H1 (cell line): ENCODE measurements at regions not wholly inside any gene's neighbourhood (a gene's known extent, or its start where the extent isn't known, plus 50 kb on each side); places are given as distances from the start of the nearest gene placed in this dataset.

ENCODE experiments used
- ATF2 ChIP-seq: IDR thresholded peaks from 2 replicates; pipeline ENCODE4 v1.6.1; 2012; ENCODE audit warnings: low read length, inconsistent platforms
- CEBPB ChIP-seq: IDR thresholded peaks from 2 replicates; pipeline ENCODE4 v1.6.1; 2012; ENCODE audit warnings: low read depth, low read length
- CTCF ChIP-seq, 3 experiments: IDR thresholded peaks; 1 replicate in 2 of 3; 2 replicates in 1 of 3; pipeline versions ENCODE4 v1.5.1 to v1.6.1; 2011; ENCODE audit warnings: low read length in 3 of 3, mild to moderate bottlenecking in 3 of 3, inconsistent platforms in 2 of 3, low read depth in 1 of 3, moderate library complexity in 1 of 3; ENCODE audit not compliant: insufficient read depth in 1 of 3; ENCODE audit errors: control extremely low read depth in 1 of 3
- EP300 ChIP-seq, 2 experiments: IDR thresholded peaks; 1 replicate in 1 of 2; 2 replicates in 1 of 2; pipeline ENCODE4 v1.6.1; 2011 to 2012; ENCODE audit warnings: low read depth in 2 of 2, low read length in 2 of 2, mild to moderate bottlenecking in 2 of 2, borderline replicate concordance in 1 of 2, inconsistent platforms in 1 of 2, moderate library complexity in 1 of 2
- NRF1 ChIP-seq: IDR thresholded peaks from 2 replicates; pipeline ENCODE4 v1.6.1; 2011; ENCODE audit warnings: mild to moderate bottlenecking, low read depth, low read length, improper control_type of control experiment
- POLR2A ChIP-seq, 2 experiments: IDR thresholded peaks; 1 replicate in 1 of 2; 2 replicates in 1 of 2; pipeline ENCODE4 v1.6.1; 2011; ENCODE audit warnings: low read depth in 2 of 2, low read length in 2 of 2, mild to moderate bottlenecking in 2 of 2; ENCODE audit errors: control extremely low read depth in 1 of 2
- POLR2AphosphoS5 ChIP-seq: IDR thresholded peaks from 2 replicates; pipeline ENCODE4 v1.6.1; 2011; ENCODE audit warnings: low read depth, low read length
- RXRA ChIP-seq: IDR thresholded peaks from 2 replicates; pipeline ENCODE4 v1.6.1; 2011; ENCODE audit warnings: low read depth, mild to moderate bottlenecking, low read length, moderate library complexity; ENCODE audit not compliant: insufficient read depth
- TAF1 ChIP-seq: IDR thresholded peaks from 2 replicates; pipeline ENCODE4 v1.6.1; 2011; ENCODE audit warnings: mild to moderate bottlenecking, low read depth, low read length
- TEAD4 ChIP-seq: IDR thresholded peaks from 2 replicates; pipeline ENCODE4 v1.6.1; 2012; ENCODE audit warnings: low read depth, low read length, inconsistent platforms, mixed read lengths
- USF2 ChIP-seq: IDR thresholded peaks from 2 replicates; pipeline ENCODE4 v1.6.1; 2011; ENCODE audit warnings: low read length, improper control_type of control experiment

GRCh38 chr2:139609109-139609508, 828.9 kb upstream of the NXPH2 start:
- TF ChIP-seq POLR2A (IDR thresholded peaks at IDR 0.05; ENCODE audit: control extremely low read depth in 1 of 2, low read depth in 2 of 2, low read length in 2 of 2): no peak
- TF ChIP-seq CTCF (IDR thresholded peaks at IDR 0.05; ENCODE audit: control extremely low read depth in 1 of 3, insufficient read depth in 1 of 3, low read depth in 1 of 3, low read length in 3 of 3): no peak
- no peak for TF ChIP-seq POLR2AphosphoS5
- TF ChIP-seq EP300 (IDR thresholded peaks at IDR 0.05; ENCODE audit: borderline replicate concordance in 1 of 2, low read depth in 2 of 2, low read length in 2 of 2): no peak
- TF ChIP-seq RXRA: no peak
- TF ChIP-seq NRF1: no peak
- no peak for TF ChIP-seq TAF1
- no peak for TF ChIP-seq USF2
- TF ChIP-seq ATF2: no peak
- no peak for TF ChIP-seq TEAD4
- TF ChIP-seq CEBPB: no peak
